ENCODE measurements at regions not wholly inside any gene's neighbourhood (a gene's known extent, or its start where the extent isn't known, plus 50 kb on each side); places are given as distances from the start of the nearest gene placed in this dataset.

- no peak for TF ChIP-seq CTCF (IDR thresholded peaks at IDR 0.05)
- no peak for TF ChIP-seq POLR2AphosphoS5 (IDR thresholded peaks at IDR 0.05)
- no peak for TF ChIP-seq POLR2A (IDR thresholded peaks at IDR 0.05)
Observed at GRCh38 chr4:45530498-45530897, 593.4 kb downstream of the GABRG1 start.
